ENCODE measurements at regions not wholly inside any gene's neighbourhood (a gene's known extent, or its start where the extent isn't known, plus 50 kb on each side); places are given as distances from the start of the nearest gene placed in this dataset.

DNA sequence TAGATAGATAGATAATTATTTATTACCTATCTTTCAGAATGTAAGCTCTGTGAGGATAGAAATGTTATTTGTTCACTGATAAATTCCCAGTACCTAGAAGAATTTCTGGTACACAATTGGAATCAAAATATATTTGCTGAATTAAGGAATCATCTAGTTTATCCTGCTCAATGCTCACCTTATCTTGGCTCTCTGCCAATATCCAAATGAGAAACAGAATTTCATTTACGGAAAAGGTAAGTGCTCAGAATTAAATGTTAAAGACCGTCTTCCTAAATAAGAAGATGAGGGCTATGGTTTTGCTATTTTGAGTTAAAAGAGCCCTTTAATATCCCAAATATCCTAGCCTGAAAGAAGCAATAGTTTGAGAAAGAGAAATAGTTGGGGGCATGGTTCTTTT is 232.1 kb upstream of the PDE4D start:
- Histone ChIP-seq H3K4me1 (ENCODE audit: insufficient read depth, low read length) (no peaks in the 10 kb centered on the region), H3K9me2 (replicated peaks; ENCODE audit: low read length) (no peaks in the 10 kb centered on the region), H3K9me3 (ENCODE audit: low read length) (no peaks in the 10 kb centered on the region), H3K4me2 (ENCODE audit: low read length) (no peak overlapping the region), H4K20me1 (ENCODE audit: low read length) (no peaks in the 10 kb centered on the region), H3K79me2 (ENCODE audit: low read length) (no peaks in the 10 kb centered on the region), H3K27me3 (ENCODE audit: low read length) (peaks cover 7% of the 10 kb centered on the region; the same call in 1 of the 2 replicates), H3F3A (ENCODE audit: low read length, unreplicated experiment) (no peaks in the 10 kb centered on the region), H3K36me3 (ENCODE audit: low read depth, low read length) (no peaks in the 10 kb centered on the region), H2AFZ (ENCODE audit: low read length) (no peak overlapping the region), H3K27ac (ENCODE audit: low read length) (no peak overlapping the region), H3K9ac (ENCODE audit: low read length) (no peak overlapping the region), H3K4me3 (ENCODE audit: low read length) (no peak overlapping the region)
- no peak for DNase-seq
- intact Hi-C loops (cut with micrococcal nuclease), result no loop called here
- ATAC-seq, result no peak
- POLR2A ChIA-PET (ENCODE audit: unreplicated experiment), result no interaction called here
- TF ChIP-seq EZH2 (IDR thresholded peaks at IDR 0.05; ENCODE audit: low read length, unreplicated experiment) (no peak), EZH2phosphoT487 (IDR thresholded peaks at IDR 0.05; ENCODE audit: borderline replicate concordance, low read length) (no peak)
- TF ChIP-seq, protein P1, sequence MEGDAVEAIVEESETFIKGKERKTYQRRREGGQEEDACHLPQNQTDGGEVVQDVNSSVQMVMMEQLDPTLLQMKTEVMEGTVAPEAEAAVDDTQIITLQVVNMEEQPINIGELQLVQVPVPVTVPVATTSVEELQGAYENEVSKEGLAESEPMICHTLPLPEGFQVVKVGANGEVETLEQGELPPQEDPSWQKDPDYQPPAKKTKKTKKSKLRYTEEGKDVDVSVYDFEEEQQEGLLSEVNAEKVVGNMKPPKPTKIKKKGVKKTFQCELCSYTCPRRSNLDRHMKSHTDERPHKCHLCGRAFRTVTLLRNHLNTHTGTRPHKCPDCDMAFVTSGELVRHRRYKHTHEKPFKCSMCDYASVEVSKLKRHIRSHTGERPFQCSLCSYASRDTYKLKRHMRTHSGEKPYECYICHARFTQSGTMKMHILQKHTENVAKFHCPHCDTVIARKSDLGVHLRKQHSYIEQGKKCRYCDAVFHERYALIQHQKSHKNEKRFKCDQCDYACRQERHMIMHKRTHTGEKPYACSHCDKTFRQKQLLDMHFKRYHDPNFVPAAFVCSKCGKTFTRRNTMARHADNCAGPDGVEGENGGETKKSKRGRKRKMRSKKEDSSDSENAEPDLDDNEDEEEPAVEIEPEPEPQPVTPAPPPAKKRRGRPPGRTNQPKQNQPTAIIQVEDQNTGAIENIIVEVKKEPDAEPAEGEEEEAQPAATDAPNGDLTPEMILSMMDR (conservative IDR thresholded peaks at IDR 0.05; ENCODE audit: low read depth, low read length), result no peak
- no TSS peak for BruUV-seq (replicated peaks)
- CTCF ChIA-PET, result no interaction called here

DNA sequence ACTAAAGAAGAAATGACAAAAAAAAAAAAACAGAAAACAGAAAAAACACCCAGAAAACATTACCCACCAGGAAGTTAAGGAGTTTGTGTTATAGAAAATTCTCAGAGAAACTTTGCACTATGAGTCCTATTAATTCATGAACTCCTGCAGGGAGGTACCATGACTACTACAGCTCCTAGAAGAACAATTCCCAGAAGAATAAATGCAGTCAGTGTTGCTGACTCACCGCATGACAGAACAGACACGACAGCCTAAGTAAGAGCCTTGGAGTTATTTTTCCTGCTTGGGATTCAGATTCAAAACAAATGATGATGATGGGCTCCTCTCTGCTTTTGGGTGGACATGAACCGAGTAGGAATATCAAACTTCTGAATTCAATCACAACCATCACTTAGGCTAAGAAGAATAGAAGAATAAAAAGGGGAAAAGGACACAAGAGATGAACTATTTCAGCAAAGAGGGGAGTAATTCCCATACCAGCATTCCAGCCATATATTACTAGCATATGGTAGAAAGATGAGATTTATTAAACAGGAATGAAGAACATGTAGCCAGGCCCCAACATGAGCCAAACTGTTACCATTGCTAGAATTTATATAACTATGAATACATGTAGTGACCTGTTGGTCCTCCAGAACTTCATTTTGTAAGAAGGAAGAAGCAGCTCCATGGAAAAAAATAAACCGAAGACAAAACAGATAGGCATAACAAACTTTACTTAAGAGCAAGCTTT is 209.6 kb upstream of the PDE4D start:
- H4K20me1 ChIP-seq (ENCODE audit: low read length), result no peaks in the 10 kb centered on the region
- BruUV-seq (replicated peaks), result no TSS peak
- ChIA-PET POLR2A (ENCODE audit: unreplicated experiment) (no interaction called here), CTCF (no interaction called here)
- no peak overlapping the region for H3K4me3 ChIP-seq (ENCODE audit: low read length)
- no peak overlapping the region for H2AFZ ChIP-seq (ENCODE audit: low read length)
- no peaks in the 10 kb centered on the region for H3F3A ChIP-seq (ENCODE audit: low read length, unreplicated experiment)
- no peak overlapping the region for H3K9ac ChIP-seq (ENCODE audit: low read length)
- H3K4me1 ChIP-seq (ENCODE audit: insufficient read depth, low read length), result no peaks in the 10 kb centered on the region
- DNase-seq (peak; percentile 28), ATAC-seq (peak; percentile 53; the same call in 1 of the 2 replicates)
- H3K9me3 ChIP-seq (ENCODE audit: low read length), result no peaks in the 10 kb centered on the region
- no peaks in the 10 kb centered on the region for H3K9me2 ChIP-seq (replicated peaks; ENCODE audit: low read length)
- H3K4me2 ChIP-seq (ENCODE audit: low read length), result no peak overlapping the region
- no peaks in the 10 kb centered on the region for H3K79me2 ChIP-seq (ENCODE audit: low read length)
- TF ChIP-seq, protein P1 (conservative IDR thresholded peaks at IDR 0.05; ENCODE audit: low read depth, low read length), result no peak
- no peak for TF ChIP-seq EZH2 (IDR thresholded peaks at IDR 0.05; ENCODE audit: low read length, unreplicated experiment)
- TF ChIP-seq EZH2phosphoT487 (IDR thresholded peaks at IDR 0.05; ENCODE audit: borderline replicate concordance, low read length), result no peak
- no peaks in the 10 kb centered on the region for H3K36me3 ChIP-seq (ENCODE audit: low read depth, low read length)
- H3K27me3 ChIP-seq (ENCODE audit: low read length), result peaks cover 14% of the 10 kb centered on the region; the same call in 1 of the 2 replicates
- no peak overlapping the region for H3K27ac ChIP-seq (ENCODE audit: low read length)
- intact Hi-C loops (cut with micrococcal nuclease), result no loop called here

DNA sequence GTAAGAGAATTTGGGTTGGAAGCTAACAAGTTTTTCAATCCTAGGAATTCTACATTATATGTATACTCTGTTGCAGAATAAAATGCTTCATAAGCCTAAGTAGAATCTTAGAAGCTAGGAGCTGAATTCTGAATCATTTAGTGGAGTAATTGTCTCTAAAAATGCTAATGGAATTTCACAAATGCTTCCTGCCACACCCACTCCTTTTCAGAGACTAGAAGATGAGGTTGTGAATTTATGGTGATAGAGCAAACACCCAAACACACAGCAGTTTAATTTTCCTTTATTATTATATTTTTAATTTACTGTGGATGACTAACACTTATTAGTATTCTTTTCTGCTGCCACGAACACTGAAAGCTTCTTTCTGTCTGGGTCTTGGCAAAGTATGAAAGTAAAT is 208.0 kb upstream of the PDE4D start:
- Histone ChIP-seq H3F3A (ENCODE audit: low read length, unreplicated experiment) (no peaks in the 10 kb centered on the region), H3K9me2 (replicated peaks; ENCODE audit: low read length) (no peaks in the 10 kb centered on the region), H2AFZ (ENCODE audit: low read length) (no peak overlapping the region), H4K20me1 (ENCODE audit: low read length) (no peaks in the 10 kb centered on the region), H3K27me3 (ENCODE audit: low read length) (peaks cover 14% of the 10 kb centered on the region; the same call in 1 of the 2 replicates), H3K4me3 (ENCODE audit: low read length) (no peak overlapping the region), H3K4me2 (ENCODE audit: low read length) (no peak overlapping the region), H3K9ac (ENCODE audit: low read length) (no peak overlapping the region), H3K27ac (ENCODE audit: low read length) (no peak overlapping the region), H3K36me3 (ENCODE audit: low read depth, low read length) (no peaks in the 10 kb centered on the region), H3K4me1 (ENCODE audit: insufficient read depth, low read length) (no peaks in the 10 kb centered on the region), H3K79me2 (ENCODE audit: low read length) (no peaks in the 10 kb centered on the region), H3K9me3 (ENCODE audit: low read length) (no peaks in the 10 kb centered on the region)
- DNase-seq, result no peak
- TF ChIP-seq, protein P1 (conservative IDR thresholded peaks at IDR 0.05; ENCODE audit: low read depth, low read length), result no peak
- TF ChIP-seq EZH2phosphoT487 (IDR thresholded peaks at IDR 0.05; ENCODE audit: borderline replicate concordance, low read length) (no peak), EZH2 (IDR thresholded peaks at IDR 0.05; ENCODE audit: low read length, unreplicated experiment) (no peak)
- CTCF ChIA-PET, result no interaction called here
- POLR2A ChIA-PET (ENCODE audit: unreplicated experiment), result no interaction called here
- no TSS peak for BruUV-seq (replicated peaks)
- intact Hi-C loops (cut with micrococcal nuclease), result no loop called here
- ATAC-seq, result no peak
